ENCODE measurements at regions not wholly inside any gene's neighbourhood (a gene's known extent, or its start where the extent isn't known, plus 50 kb on each side); places are given as distances from the start of the nearest gene placed in this dataset.

- no peak for DNase-seq (ENCODE audit: low read depth)
- H3K4me3 ChIP-seq (ENCODE audit: low read depth, low read length) = no peak overlapping the region
- TF ChIP-seq CTCF (IDR thresholded peaks at IDR 0.05; ENCODE audit: insufficient read depth, low read depth, low read length, missing control alignments) = no peak
These were observed 59.3 kb downstream of the BTBD3 start for GRCh38 chr20:11976966-11977365.

GRCh38 chr20:11978496-11978895 lies 60.8 kb downstream of the BTBD3 start:
- no peak for TF ChIP-seq CTCF (IDR thresholded peaks at IDR 0.05; ENCODE audit: insufficient read depth, low read depth, low read length, missing control alignments)
- H3K4me3 ChIP-seq (ENCODE audit: low read depth, low read length) = no peak overlapping the region
- no peak for DNase-seq (ENCODE audit: low read depth)

GRCh38 chr20:11979306-11979990 lies 61.8 kb downstream of the BTBD3 start:
- TF ChIP-seq CTCF (IDR thresholded peaks at IDR 0.05; ENCODE audit: insufficient read depth, low read depth, low read length, missing control alignments) = no peak
- no peak overlapping the region for H3K4me3 ChIP-seq (ENCODE audit: low read depth, low read length)
- peak; percentile 2 for DNase-seq (ENCODE audit: low read depth)

GRCh38 chr20:11980263-11980662 lies 62.6 kb downstream of the BTBD3 start:
- no peak for TF ChIP-seq CTCF (IDR thresholded peaks at IDR 0.05; ENCODE audit: insufficient read depth, low read depth, low read length, missing control alignments)
- DNase-seq (ENCODE audit: low read depth) = no peak
- no peak overlapping the region for H3K4me3 ChIP-seq (ENCODE audit: low read depth, low read length)

- TF ChIP-seq CTCF (IDR thresholded peaks at IDR 0.05; ENCODE audit: insufficient read depth, low read depth, low read length, missing control alignments) = no peak
- DNase-seq (ENCODE audit: low read depth) = no peak
- H3K4me3 ChIP-seq (ENCODE audit: low read depth, low read length) = no peak overlapping the region
These were observed 63.8 kb downstream of the BTBD3 start for GRCh38 chr20:11981366-11981947.

- TF ChIP-seq CTCF (IDR thresholded peaks at IDR 0.05; ENCODE audit: insufficient read depth, low read depth, low read length, missing control alignments) = no peak
- no peak overlapping the region for H3K4me3 ChIP-seq (ENCODE audit: low read depth, low read length)
- DNase-seq (ENCODE audit: low read depth) = no peak
These were observed 64.7 kb downstream of the BTBD3 start for GRCh38 chr20:11982289-11982954.
